Erythroblast (primary cell): ENCODE measurements at regions not wholly inside any gene's neighbourhood (a gene's known extent, or its start where the extent isn't known, plus 50 kb on each side); places are given as distances from the start of the nearest gene placed in this dataset.

Experiments
- DNase-seq, 2 experiments: peaks; one replicate each; lab custom pipeline; 2025; lab: John Stamatoyannopoulos, UW
- GATA1 ChIP-seq: IDR thresholded peaks from 2 replicates; pipeline ENCODE4 v1.6.1; 2011; ENCODE audit warnings: low read depth, mild to moderate bottlenecking, control low read depth, low read length, moderate library complexity
- POLR2A ChIP-seq: IDR thresholded peaks from 2 replicates; pipeline ENCODE4 v1.6.1; 2011; ENCODE audit warnings: mild to moderate bottlenecking, low read length

DNA sequence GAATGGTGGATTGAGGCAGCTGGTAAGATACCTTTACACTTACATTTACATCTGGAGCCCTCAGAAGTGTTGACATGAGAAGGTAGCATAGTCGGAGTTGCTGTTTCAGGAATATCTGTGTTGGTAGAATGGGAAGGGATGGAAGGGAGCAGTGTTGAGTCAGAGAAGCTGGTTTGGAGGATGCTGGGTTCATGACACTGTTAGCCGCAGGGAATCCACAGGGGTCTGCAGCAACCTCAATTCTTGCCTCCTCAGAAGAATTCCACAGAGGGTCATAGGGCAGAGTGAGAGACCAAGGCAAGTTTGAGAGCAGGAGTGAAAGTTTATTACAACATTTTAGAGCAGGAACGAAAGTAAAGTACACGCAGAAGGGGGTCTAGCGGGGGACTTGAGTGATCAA, 536.8 kb downstream of the QKI start:
- DNase-seq, result no peak
- TF ChIP-seq GATA1 (no peak), POLR2A (no peak)

DNA sequence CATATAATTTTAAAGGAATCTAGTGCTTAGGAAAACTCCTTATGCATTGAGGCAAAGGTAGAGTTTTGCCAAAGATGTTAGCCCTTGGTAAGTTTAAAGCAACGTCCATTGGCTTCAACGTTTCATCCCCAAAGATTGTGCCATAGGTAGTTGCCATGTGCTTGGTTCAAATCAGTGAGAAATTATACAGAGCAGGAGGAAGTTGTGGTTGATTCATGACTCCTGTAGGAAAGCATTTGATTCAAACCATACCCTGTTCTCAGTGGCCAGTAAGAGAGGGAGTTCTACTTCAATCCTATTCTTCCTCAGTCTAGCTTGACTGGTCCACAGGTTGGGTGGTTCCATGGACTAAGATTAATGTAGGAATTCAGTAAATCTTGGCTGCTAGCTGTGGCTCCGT, 535.6 kb downstream of the QKI start:
- TF ChIP-seq GATA1, result no peak
- TF ChIP-seq POLR2A, result no peak
- DNase-seq, result no peak

DNA sequence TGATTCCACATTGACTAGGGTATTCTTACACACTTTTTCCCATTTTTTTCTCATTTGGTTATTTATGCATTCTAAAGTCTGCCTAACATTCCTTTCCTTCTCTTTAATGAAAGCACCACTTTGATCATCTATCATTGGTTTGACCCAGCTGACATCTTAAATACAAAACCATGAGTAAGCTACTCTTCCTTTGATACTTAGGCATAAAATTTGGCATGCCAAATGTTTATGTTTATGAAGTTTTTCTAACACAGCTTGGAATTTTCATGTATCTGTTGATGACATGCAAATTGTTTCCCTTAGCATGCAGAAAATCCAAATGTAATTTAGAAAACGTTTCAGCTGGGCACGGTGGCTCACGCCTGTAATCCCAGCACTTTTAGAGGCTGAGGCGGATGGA, 534.9 kb downstream of the QKI start:
- no peak for TF ChIP-seq GATA1
- TF ChIP-seq POLR2A, result no peak
- DNase-seq, result no peak

DNA sequence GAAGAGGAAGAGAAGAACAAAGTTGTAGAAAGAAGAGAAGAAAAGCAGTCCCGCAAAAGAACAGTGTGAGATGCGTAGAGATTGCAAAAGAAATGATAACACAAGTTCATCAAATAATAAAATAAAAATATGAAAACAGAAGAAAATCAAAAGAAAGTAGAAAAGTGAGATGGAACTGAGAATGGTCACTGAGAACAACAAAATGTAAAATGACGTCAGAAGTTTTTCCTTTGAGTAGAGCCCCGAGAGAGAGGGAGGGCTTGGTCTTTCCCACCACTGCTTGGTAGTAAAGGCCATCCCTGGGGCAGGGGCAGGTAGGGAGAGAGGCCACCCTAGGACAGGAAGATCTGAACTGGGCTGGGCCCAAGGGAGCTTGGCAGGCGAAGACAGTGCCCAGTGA, 533.7 kb downstream of the QKI start:
- DNase-seq, result no peak
- TF ChIP-seq GATA1, result no peak
- TF ChIP-seq POLR2A, result no peak

DNA sequence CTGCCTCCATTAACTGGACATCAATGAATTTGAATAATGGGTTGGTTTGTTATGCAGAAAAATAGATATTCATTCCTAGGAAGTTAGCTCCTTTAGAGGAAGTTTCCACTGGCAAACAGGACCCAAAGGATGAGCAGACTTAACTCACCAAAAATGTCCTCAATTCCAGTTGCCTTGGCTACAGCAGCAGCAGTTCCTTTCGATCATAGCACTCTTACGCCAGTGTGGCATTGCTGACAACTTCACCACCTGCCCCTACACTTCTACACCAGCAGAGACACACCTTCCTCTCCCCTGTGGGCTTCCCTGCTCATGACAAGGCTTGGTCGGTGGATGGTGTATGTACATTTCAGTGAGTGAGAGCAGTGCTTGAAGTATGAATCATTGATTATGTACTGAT, 532.8 kb downstream of the QKI start:
- no peak for DNase-seq
- no peak for TF ChIP-seq POLR2A
- no peak for TF ChIP-seq GATA1

DNA sequence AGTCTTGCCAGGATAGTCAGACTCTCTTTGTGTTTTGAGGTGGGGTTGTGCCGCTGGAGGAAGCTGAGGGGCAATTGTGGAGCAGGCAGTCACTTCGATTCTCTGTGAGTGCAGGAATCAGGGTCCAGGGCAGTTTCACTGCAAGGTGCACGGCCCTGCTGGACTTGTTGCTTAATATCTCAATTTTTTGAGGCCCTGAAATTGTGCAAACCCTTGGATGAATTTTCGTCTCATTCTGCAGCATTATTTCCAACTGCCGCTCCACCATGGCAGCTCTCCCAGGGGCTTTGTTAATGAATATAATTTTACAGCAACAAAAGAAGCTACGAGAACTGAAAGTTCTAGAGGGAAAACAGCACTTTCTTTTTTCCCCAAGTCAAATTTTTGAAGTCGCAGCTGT, 531.9 kb downstream of the QKI start:
- no peak for DNase-seq
- TF ChIP-seq GATA1, result no peak
- TF ChIP-seq POLR2A, result no peak

DNA sequence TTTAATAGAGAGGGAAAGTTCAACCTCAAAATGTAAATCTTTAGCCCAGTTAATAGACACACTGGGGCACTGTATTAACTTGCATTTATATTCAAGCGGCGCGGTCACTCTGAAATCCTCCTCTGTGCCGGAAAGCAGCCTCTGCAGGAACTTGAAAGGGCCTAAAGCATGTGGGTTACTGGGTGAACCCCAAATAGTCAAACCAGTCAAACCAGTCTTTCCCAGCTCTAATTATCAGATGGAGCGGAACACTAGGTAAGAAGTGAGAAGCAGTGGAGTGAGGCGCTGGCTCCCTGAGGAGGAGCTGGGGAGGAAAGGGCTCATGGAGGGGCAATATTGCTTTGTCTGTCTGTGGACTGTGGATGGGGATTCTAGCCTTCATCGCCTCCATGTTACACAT, 531.3 kb downstream of the QKI start:
- no peak for DNase-seq
- TF ChIP-seq POLR2A, result no peak
- no peak for TF ChIP-seq GATA1

DNA sequence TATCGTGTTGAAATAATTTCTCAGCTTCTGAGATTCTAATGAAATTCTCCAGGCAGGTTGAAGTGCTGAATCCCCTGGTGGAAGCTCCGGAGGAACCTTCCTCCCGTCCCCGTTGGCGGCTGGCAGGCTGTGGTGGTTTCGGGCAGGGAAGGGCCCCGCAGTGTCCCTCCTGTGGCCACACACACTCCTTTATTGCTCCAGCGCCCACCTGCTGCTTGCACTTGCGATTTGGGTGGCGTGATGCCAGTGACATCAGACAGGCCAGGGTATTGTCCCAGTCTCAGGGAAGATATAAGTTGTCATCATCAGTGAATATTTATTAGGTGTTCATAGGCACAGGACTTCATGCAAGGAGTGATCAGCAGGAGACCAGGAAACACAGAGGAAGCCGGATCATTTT, 530.4 kb downstream of the QKI start:
- DNase-seq, result no peak
- TF ChIP-seq POLR2A (no peak), GATA1 (no peak)

DNA sequence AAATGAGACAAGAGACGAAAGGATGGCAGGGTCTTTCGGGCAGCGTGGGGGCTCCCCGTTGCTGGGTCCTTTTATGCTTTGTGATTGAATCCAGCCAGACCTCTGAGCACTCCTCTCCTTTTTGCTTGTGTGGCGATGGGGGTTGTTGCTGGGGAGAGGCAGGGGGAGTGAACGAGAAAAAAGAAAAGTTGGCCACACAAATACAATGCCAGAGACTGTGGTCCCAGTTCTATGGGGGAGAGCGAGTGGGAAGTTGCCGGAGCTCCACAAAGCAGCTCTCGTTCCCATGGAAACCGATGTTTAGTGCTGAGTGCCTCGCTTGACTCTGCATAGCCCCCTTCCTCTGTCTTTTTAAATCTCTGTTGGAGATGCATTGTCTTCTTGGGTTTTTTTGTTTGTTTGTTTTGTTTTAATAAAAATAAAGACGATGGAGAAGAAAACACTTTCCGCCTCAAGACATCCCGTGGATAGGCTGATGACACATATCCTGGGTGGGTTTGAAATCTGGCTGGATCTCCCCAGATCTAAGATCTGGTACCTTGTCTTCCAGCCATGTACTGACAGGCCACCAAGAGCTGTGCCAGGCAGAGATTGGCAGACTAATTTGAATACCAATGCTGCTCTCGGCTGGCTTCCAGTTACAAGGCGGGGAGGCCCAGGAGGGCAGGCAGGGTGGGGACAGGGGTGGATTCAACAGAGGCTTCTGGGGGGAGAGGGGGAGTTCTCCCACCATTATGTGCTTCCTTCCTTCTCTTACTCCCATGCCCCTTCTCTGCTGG, 529.3 kb downstream of the QKI start:
- DNase-seq, result no peak

DNA sequence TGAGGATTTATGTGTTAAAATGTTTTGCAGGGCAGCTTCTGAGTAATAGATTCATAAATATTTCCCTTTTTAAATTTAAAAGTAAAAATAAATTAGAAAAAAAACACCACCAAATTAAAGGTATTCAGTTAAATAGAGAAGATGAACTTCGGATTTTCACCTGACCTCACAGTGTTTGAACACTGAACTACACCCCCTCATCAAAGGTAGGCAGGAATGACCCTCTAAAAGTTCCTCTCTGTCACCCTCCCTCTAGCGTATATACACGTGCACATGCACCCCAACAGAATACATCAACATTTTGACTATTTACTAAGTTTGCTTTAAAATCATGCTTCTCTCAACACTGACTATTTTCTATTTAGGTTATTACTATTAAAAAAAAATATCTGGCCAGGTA, 528.3 kb downstream of the QKI start:
- no peak for TF ChIP-seq POLR2A
- no peak for DNase-seq

More for the DNA sequence above, 529.3 kb downstream of the QKI start:
- TF ChIP-seq GATA1, result no peak
- TF ChIP-seq POLR2A, result no peak

DNA sequence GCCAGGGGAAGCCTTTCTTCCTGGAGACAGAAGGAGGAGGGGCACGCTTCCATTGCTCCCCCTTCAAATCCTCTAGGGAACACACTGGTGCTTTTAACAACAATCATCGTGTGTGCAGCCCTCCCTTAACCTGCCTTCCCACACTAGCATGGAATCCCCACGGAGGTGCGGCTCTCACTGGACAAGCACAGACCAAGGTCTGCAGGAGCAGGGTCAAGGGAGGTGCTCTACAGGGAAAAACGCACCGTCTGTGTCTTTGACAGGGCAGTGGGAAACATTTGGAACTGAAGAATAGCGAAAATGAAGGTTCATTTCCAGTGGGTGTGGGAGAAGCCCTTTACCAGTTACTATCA, 527.1 kb downstream of the QKI start:
- no peak for TF ChIP-seq POLR2A
- no peak for TF ChIP-seq GATA1
- DNase-seq, result no peak

DNA sequence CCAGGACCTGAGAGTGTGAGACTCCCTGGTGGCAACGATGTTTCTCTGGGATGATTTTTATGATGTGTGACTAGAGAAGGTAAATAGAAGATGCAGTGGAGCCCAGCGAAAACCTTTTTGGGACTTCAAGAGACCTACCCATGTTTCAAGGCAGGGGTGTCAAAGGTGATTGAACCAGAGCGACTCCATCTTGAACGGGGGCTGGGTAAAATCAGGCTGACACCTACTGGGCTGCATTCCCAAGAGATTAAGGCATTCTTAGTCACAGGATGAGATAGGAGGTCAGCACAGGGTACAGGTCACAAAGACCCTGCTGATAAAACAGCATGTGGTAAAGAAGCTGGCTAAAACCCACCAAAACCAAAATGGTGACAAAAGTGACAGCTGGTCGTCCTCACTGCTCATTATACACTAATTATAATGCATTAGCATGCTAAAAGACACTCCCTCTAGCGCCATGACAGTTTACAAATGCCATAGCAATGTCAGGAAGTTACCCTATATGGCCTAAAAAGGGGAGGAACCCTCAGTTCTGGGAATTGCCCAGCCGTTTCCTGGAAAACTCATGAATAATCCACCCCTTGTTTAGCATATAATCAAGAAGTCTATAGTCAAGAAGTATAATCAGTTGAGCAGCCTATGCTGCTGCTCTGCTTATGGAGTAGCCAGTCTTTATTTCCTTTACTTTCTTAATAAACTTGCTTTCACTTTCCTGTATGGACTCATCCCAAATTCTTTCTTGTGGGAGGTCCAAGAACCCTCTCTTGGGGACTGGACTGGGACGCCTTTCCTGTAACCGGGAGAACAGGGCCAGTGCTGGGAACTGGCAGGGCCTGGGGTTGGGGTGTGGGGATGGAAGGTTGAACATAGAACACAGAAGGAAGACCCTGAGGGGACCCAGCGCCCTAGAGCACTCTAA, 526.4 kb downstream of the QKI start:
- peak; percentile 9 to 11 for DNase-seq

DNA sequence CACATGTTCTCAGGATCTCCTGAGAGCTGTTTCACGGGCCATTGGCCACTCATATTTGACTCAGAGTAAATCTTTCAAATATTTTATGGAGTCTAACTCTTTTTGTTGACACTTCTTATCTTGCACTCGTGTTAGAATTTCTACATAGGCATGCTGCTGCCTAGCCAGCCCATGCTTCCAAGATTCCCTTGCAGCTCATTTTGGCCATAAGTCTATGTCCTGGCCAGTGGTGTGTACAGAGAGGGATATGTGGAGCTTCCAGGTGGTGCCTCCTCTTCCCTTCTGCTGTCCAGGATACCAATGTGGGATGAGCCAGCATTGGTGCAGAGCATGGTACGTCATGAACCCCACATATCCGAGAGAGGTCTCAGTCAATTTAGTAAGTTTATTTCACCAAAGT, 522.6 kb downstream of the QKI start:
- TF ChIP-seq GATA1 (no peak), POLR2A (no peak)
- no peak for DNase-seq

More for the DNA sequence above, 526.4 kb downstream of the QKI start:
- no peak for TF ChIP-seq POLR2A
- no peak for TF ChIP-seq GATA1

DNA sequence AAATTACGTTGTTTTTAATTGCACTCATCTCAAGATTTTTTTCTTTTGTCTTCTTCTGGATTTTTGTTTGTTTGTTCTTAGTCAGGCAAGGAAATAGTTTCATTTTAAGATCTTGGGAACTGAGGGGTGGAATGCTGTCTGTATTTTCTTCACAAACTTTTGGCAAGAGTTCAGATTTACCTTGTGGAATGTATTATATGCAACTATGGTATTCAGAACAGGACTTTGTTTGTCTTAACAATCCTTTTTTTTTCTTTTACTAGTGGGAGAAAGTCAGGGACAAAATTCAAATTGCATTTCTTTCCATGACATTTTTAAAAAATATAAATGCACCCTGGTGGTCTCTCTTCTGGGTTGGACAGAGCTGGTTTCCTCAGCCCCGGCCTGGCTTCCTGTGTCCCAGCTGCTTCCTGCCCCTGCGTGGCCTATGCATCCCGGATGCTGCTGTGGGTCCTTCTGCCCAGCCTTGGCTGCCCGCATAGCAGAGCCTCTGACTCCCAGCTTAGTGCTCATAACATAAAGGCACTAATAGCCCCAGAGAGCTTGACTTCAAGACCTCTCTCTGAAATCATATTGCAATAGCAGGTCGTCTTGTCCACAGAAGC, 520.7 kb downstream of the QKI start:
- no peak for TF ChIP-seq POLR2A
- TF ChIP-seq GATA1, result no peak
- no peak for DNase-seq
